RWPE2 (cell line): ENCODE measurements at regions not wholly inside any gene's neighbourhood (a gene's known extent, or its start where the extent isn't known, plus 50 kb on each side); places are given as distances from the start of the nearest gene placed in this dataset.

Experiments
- ATAC-seq: fragments of 200-7000 bp; cut with Tn5 transposase; 3 replicates; pipeline ENCODE4 v1.9.1; 2021; ENCODE audit warnings: low read depth
- DNase-seq: peaks from one replicate; pipeline ENCODE4 v3.0.0-alpha.2; 2020; ENCODE audit warnings: low spot score
- H3K27ac ChIP-seq: fragments of 450-650 bp; 2 replicates; pipeline ENCODE4 v1.5.1; 2017; ENCODE audit warnings: mild to moderate bottlenecking; ENCODE audit not compliant: poor library complexity, severe bottlenecking
- H3K27me3 ChIP-seq: fragments of 250-450 bp; sonication (Bioruptor Pico); 2 replicates; pipeline ENCODE4 v1.5.1; 2021; ENCODE audit warnings: mild to moderate bottlenecking, moderate library complexity; ENCODE audit not compliant: insufficient read depth, poor library complexity, severe bottlenecking
- H3K36me3 ChIP-seq: fragments of 250-450 bp; sonication (Bioruptor Pico); 2 replicates; pipeline ENCODE4 v1.5.1; 2020; ENCODE audit warnings: low read depth, mild to moderate bottlenecking, moderate library complexity
- H3K4me1 ChIP-seq: fragments of 250-450 bp; sonication (Bioruptor Pico); 2 replicates; pipeline ENCODE4 v1.5.1; 2021; ENCODE audit warnings: mild to moderate bottlenecking, moderate library complexity; ENCODE audit not compliant: insufficient read depth, poor library complexity, severe bottlenecking
- H3K4me3 ChIP-seq: fragments of 250-450 bp; sonication (Bioruptor Pico); 2 replicates; pipeline ENCODE4 v1.5.1; 2021; ENCODE audit warnings: mild to moderate bottlenecking, moderate library complexity; ENCODE audit not compliant: severe bottlenecking
- H3K9me3 ChIP-seq: fragments of 250-450 bp; sonication (Bioruptor Pico); 2 replicates; pipeline ENCODE4 v1.5.1; 2021; ENCODE audit warnings: mild to moderate bottlenecking, moderate library complexity; ENCODE audit not compliant: severe bottlenecking
- TF ChIP-seq, protein P1 (sequence below): fragments of 450-650 bp; IDR thresholded peaks from one replicate; pipeline ENCODE4 v1.5.1; 2017; ENCODE audit warnings: mild to moderate bottlenecking, moderate library complexity; ENCODE audit not compliant: poor library complexity, severe bottlenecking

DNA sequence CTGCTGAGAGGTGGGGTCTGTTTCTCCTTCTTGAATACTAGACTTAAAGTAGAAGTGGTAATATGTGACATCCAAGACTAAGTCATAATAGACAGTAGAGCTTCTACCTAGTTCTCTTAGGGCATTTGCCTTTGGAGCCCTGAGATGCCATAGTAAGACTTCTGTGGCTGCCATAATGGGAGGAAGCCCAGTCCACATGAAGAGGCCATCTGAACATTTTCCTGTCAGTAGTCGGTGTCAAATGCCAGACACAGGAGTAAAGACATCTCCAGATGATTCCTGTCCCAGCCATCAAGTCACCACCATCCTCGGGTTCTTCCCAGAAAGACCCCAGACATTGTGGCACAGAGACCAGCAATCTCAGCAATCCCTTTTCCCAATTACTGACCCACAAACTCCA, 58.1 kb upstream of the IRX6 start:
- H3K36me3 ChIP-seq: no peaks in the 10 kb centered on the region
- TF ChIP-seq, protein P1, sequence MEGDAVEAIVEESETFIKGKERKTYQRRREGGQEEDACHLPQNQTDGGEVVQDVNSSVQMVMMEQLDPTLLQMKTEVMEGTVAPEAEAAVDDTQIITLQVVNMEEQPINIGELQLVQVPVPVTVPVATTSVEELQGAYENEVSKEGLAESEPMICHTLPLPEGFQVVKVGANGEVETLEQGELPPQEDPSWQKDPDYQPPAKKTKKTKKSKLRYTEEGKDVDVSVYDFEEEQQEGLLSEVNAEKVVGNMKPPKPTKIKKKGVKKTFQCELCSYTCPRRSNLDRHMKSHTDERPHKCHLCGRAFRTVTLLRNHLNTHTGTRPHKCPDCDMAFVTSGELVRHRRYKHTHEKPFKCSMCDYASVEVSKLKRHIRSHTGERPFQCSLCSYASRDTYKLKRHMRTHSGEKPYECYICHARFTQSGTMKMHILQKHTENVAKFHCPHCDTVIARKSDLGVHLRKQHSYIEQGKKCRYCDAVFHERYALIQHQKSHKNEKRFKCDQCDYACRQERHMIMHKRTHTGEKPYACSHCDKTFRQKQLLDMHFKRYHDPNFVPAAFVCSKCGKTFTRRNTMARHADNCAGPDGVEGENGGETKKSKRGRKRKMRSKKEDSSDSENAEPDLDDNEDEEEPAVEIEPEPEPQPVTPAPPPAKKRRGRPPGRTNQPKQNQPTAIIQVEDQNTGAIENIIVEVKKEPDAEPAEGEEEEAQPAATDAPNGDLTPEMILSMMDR: no peak
- H3K9me3 ChIP-seq: peaks cover 2% of the 10 kb centered on the region
- H3K4me3 ChIP-seq: no peak overlapping the region
- H3K27ac ChIP-seq: no peak overlapping the region
- no peaks in the 10 kb centered on the region for H3K4me1 ChIP-seq
- ATAC-seq: no peak
- H3K27me3 ChIP-seq: no peaks in the 10 kb centered on the region
- no peak for DNase-seq

- H3K9me3 ChIP-seq: no peaks in the 10 kb centered on the region
- no peaks in the 10 kb centered on the region for H3K27me3 ChIP-seq
These were observed 52.0 kb upstream of the IRX6 start for GRCh38 chr16:55271945-55272513.

GRCh38 chr16:55272744-55273143, 51.3 kb upstream of the IRX6 start:
- Histone ChIP-seq H3K27ac (no peak overlapping the region), H3K9me3 (no peaks in the 10 kb centered on the region), H3K4me3 (no peak overlapping the region), H3K4me1 (no peaks in the 10 kb centered on the region), H3K36me3 (no peaks in the 10 kb centered on the region), H3K27me3 (no peaks in the 10 kb centered on the region)
- no peak for DNase-seq
- TF ChIP-seq, protein P1: no peak
- ATAC-seq: no peak

More at GRCh38 chr16:55271945-55272513, 52.0 kb upstream of the IRX6 start:
- no peak for ATAC-seq
- TF ChIP-seq, protein P1: no peak
- H3K36me3 ChIP-seq: no peaks in the 10 kb centered on the region
- no peak overlapping the region for H3K4me3 ChIP-seq
- DNase-seq: no peak
- H3K4me1 ChIP-seq: no peaks in the 10 kb centered on the region
- no peak overlapping the region for H3K27ac ChIP-seq

DNA sequence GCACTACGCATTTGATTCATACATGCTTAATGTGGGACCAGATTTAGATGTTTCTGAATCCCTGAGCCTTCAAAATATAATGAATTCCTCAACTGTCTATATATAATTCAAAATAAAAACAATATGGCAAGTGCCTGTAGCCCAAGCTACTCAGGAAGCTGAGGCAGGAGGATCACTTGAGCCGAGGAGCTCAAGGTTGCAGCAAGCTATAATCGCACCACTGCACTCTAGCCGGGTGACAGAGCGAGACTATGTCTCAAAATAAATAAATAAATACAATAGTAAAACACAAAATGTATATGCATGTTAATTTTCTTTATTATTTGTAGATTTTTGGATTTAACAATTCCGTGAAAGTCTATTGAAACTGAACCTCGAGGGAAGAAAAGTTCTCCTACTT, 50.6 kb upstream of the IRX6 start:
- H3K27ac ChIP-seq: no peak overlapping the region
- H3K27me3 ChIP-seq: no peaks in the 10 kb centered on the region
- DNase-seq: no peak
- TF ChIP-seq, protein P1: no peak
- H3K36me3 ChIP-seq: no peaks in the 10 kb centered on the region
- H3K4me3 ChIP-seq: no peak overlapping the region
- no peaks in the 10 kb centered on the region for H3K4me1 ChIP-seq
- H3K9me3 ChIP-seq: no peaks in the 10 kb centered on the region
- ATAC-seq: no peak

- Histone ChIP-seq H3K9me3 (no peaks in the 10 kb centered on the region), H3K27ac (no peak overlapping the region), H3K4me3 (no peak overlapping the region), H3K4me1 (no peaks in the 10 kb centered on the region), H3K36me3 (no peaks in the 10 kb centered on the region), H3K27me3 (no peaks in the 10 kb centered on the region)
- TF ChIP-seq, protein P1: no peak
- DNase-seq (no peak), ATAC-seq (no peak)
These were observed 50.0 kb upstream of the IRX6 start for GRCh38 chr16:55273959-55274358.
